ENCODE measurements at regions not wholly inside any gene's neighbourhood (a gene's known extent, or its start where the extent isn't known, plus 50 kb on each side); places are given as distances from the start of the nearest gene placed in this dataset.

DNA sequence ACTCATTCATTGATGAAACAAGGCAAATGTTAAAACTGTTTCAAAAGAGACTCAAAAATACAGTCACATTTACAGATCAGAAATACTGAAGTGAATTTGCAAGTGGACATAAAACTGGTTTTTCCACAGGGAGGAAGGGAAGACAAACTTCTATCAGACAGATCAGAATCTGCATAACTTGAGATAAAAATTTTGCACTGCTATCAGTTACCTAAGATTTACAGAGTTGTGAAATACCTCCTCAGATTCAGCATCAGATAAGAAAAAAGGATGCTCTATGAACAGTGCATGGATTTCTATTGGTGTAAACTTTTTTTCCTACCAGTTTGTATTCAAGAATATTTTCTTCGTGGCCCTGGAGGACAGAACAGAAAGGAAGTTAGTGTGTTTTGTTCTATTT, 575.4 kb downstream of the RWDD3 start:
- H3K27ac Mint-ChIP-seq: no peak overlapping the region

GRCh38 chr1:95815511-95815910, 581.5 kb downstream of the RWDD3 start:
- no peak overlapping the region for H3K27ac Mint-ChIP-seq
- no peak for DNase-seq
- H3K27me3 Mint-ChIP-seq (ENCODE audit: insufficient read depth): no peaks in the 10 kb centered on the region
- H3K4me1 Mint-ChIP-seq (ENCODE audit: low read depth): no peaks in the 10 kb centered on the region
- H3K4me3 Mint-ChIP-seq: no peak overlapping the region
- H3K36me3 Mint-ChIP-seq (ENCODE audit: low read depth): no peaks in the 10 kb centered on the region
- TF ChIP-seq, protein P1, sequence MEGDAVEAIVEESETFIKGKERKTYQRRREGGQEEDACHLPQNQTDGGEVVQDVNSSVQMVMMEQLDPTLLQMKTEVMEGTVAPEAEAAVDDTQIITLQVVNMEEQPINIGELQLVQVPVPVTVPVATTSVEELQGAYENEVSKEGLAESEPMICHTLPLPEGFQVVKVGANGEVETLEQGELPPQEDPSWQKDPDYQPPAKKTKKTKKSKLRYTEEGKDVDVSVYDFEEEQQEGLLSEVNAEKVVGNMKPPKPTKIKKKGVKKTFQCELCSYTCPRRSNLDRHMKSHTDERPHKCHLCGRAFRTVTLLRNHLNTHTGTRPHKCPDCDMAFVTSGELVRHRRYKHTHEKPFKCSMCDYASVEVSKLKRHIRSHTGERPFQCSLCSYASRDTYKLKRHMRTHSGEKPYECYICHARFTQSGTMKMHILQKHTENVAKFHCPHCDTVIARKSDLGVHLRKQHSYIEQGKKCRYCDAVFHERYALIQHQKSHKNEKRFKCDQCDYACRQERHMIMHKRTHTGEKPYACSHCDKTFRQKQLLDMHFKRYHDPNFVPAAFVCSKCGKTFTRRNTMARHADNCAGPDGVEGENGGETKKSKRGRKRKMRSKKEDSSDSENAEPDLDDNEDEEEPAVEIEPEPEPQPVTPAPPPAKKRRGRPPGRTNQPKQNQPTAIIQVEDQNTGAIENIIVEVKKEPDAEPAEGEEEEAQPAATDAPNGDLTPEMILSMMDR (IDR thresholded peaks at IDR 0.05): no peak
- peaks cover 26% of the 10 kb centered on the region for H3K9me3 Mint-ChIP-seq

More for the DNA sequence above, 575.4 kb downstream of the RWDD3 start:
- H3K4me1 Mint-ChIP-seq (ENCODE audit: low read depth): no peaks in the 10 kb centered on the region
- TF ChIP-seq, protein P1 (IDR thresholded peaks at IDR 0.05): no peak
- H3K27me3 Mint-ChIP-seq (ENCODE audit: insufficient read depth): no peaks in the 10 kb centered on the region
- H3K4me3 Mint-ChIP-seq: no peak overlapping the region
- DNase-seq: no peak
- H3K36me3 Mint-ChIP-seq (ENCODE audit: low read depth): no peaks in the 10 kb centered on the region
- peaks cover 31% of the 10 kb centered on the region for H3K9me3 Mint-ChIP-seq

DNA sequence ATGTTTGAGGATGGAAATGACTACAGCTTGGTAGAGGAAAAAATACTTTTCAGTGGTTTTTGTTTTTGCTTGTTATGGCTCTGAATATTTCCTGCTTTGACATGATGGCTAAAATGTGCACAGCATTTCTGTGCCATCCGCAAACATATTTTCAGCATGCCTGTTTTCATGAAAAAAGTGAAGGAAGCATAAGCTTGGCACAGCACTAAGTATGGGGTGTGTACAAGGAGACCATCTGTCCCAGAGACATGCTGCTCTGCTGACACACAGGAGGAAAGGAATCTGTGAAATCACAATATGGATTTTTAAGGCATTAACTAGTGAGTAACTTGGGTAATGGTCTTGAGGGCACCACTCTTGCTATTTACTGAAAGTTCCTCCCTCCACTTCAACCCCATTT, 595.5 kb downstream of the RWDD3 start:
- Mint-ChIP-seq H3K36me3 (ENCODE audit: low read depth) (peaks cover 4% of the 10 kb centered on the region; the same call in 1 of the 2 replicates), H3K27ac (no peak overlapping the region), H3K4me3 (no peak overlapping the region), H3K4me1 (ENCODE audit: low read depth) (no peaks in the 10 kb centered on the region), H3K9me3 (peaks cover 39% of the 10 kb centered on the region), H3K27me3 (ENCODE audit: insufficient read depth) (no peaks in the 10 kb centered on the region)
- TF ChIP-seq, protein P1 (IDR thresholded peaks at IDR 0.05): no peak
- DNase-seq: no peak

DNA sequence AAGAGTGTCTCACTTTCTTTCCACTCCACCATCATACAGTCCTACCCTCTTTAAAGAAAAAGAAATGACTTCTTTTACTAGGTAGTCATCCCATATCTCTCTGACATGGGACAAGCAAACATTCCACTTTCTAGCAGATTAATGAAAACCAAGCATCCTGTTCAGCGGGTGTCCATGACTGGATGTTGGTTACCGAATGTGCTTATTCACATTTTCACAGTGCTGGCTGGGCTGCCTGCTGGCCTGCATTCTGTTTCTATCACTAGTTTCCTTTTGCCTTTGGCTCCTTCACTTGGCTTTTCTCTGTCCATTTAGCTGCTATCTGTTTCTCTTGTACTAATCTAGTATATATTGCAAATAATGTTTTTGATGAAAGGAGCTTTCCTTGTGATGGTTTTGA, 598.4 kb downstream of the RWDD3 start:
- TF ChIP-seq, protein P1 (IDR thresholded peaks at IDR 0.05): no peak
- DNase-seq: no peak
- Mint-ChIP-seq H3K4me3 (no peak overlapping the region), H3K27ac (no peak overlapping the region), H3K36me3 (ENCODE audit: low read depth) (peaks cover 4% of the 10 kb centered on the region; the same call in 1 of the 2 replicates), H3K4me1 (ENCODE audit: low read depth) (no peaks in the 10 kb centered on the region), H3K27me3 (ENCODE audit: insufficient read depth) (peaks cover 1% of the 10 kb centered on the region; the same call in 1 of the 2 replicates), H3K9me3 (peaks cover 49% of the 10 kb centered on the region)

DNA sequence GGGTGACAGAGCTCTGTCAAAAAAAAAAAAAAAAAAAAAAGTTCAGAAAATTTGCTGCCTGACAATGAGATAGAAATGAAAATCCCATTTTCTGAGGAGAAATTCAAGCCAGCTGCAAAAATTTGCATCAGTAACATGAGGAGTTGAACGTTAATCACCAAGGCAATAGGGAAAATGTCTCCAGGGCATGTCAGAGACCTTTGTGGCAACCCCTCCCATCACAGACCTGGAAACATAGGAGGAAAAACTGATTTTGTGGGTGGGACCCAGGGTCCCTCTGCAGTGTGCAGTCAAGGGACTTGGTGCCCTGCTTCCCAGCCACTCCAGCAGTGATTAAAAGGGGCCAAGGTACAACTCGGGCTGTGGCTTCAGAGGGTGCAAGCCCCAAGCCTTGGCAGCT, 615.4 kb downstream of the RWDD3 start:
- TF ChIP-seq, protein P1 (IDR thresholded peaks at IDR 0.05): no peak
- Mint-ChIP-seq H3K27ac (no peak overlapping the region), H3K27me3 (ENCODE audit: insufficient read depth) (no peaks in the 10 kb centered on the region), H3K4me3 (no peak overlapping the region), H3K36me3 (ENCODE audit: low read depth) (no peaks in the 10 kb centered on the region), H3K4me1 (ENCODE audit: low read depth) (no peaks in the 10 kb centered on the region), H3K9me3 (peaks cover 23% of the 10 kb centered on the region)
- DNase-seq: no peak

DNA sequence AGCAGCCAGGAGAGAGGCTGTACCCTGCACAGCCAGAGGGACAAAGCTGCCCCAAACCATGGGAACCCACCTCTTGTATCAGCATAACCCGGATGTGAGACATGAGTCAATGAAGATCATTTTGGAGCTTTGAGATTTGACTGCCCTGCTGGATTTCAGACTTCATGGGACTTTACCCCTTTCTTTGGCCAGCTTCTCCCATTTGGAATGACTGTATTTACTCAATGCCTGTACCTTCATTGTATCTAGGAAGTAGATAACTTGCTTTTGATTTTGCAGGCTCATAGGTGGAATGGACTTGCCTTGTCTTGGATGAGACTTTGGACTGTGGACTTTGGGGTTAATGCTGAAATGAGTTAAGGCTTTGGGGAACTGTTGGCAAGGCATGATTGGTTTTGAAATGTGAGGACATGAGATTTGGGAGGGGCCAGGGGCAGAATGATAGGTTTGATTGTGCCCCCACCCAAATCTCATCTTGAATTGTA, 616.2 kb downstream of the RWDD3 start:
- DNase-seq: no peak
- Mint-ChIP-seq H3K36me3 (ENCODE audit: low read depth) (no peaks in the 10 kb centered on the region), H3K9me3 (peaks cover 21% of the 10 kb centered on the region), H3K27me3 (ENCODE audit: insufficient read depth) (no peaks in the 10 kb centered on the region), H3K4me3 (no peak overlapping the region), H3K27ac (no peak overlapping the region), H3K4me1 (ENCODE audit: low read depth) (no peaks in the 10 kb centered on the region)
- TF ChIP-seq, protein P1 (IDR thresholded peaks at IDR 0.05): no peak
